Spleen (tissue), 11 donors: ENCODE measurements at regions not wholly inside any gene's neighbourhood (a gene's known extent, or its start where the extent isn't known, plus 50 kb on each side); places are given as distances from the start of the nearest gene placed in this dataset.

Source experiments
- DNase-seq: peaks from one replicate; pipeline ENCODE4 v3.0.0-alpha.2; 2020
- H3K27ac ChIP-seq, 8 donors: fragments of 200-600 bp; sonication (generic) in 7 of 8; 1 replicate in 4 of 8; 2 replicates in 4 of 8; pipeline versions ENCODE4 v1.5.0 to v1.8.0; 2016 to 2021; ENCODE audit warnings: inconsistent platforms in 4 of 8, mild to moderate bottlenecking in 4 of 8, moderate library complexity in 1 of 8
- H3K27me3 ChIP-seq, 7 donors: fragments of 200-600 bp; sonication (generic) in 6 of 7; replicated peaks in 1 of 7; 1 replicate in 4 of 7; 2 replicates in 3 of 7; pipeline versions ENCODE4 v1.5.0 to v1.8.0; 2016 to 2021; ENCODE audit warnings: inconsistent platforms in 3 of 7, mild to moderate bottlenecking in 1 of 7
- H3K36me3 ChIP-seq, 6 donors: fragments of 200-600 bp; sonication (generic) in 5 of 6; 1 replicate in 4 of 6; 2 replicates in 2 of 6; pipeline versions ENCODE4 v1.5.0 to v1.8.0; 2016 to 2021; ENCODE audit warnings: inconsistent platforms in 2 of 6
- H3K4me1 ChIP-seq, 6 donors: fragments of 200-600 bp; sonication (generic) in 5 of 6; 1 replicate in 3 of 6; 2 replicates in 3 of 6; pipeline versions ENCODE4 v1.5.0 to v1.8.0; 2016 to 2021; ENCODE audit warnings: inconsistent platforms in 3 of 6
- H3K4me3 ChIP-seq, 8 donors: fragments of 200-600 bp; sonication (generic) in 7 of 8; 1 replicate in 4 of 8; 2 replicates in 4 of 8; pipeline versions ENCODE4 v1.5.0 to v1.8.0; 2016 to 2021; ENCODE audit warnings: inconsistent platforms in 4 of 8, mild to moderate bottlenecking in 4 of 8, moderate library complexity in 2 of 8
- H3K9me3 ChIP-seq, 8 donors: fragments of 200-600 bp; sonication (generic) in 7 of 8; 1 replicate in 4 of 8; 2 replicates in 4 of 8; pipeline versions ENCODE4 v1.5.0 to v1.8.0; 2016 to 2021; ENCODE audit warnings: inconsistent platforms in 4 of 8
- POLR2A ChIP-seq, 3 donors: fragments of 450-650 bp; IDR thresholded peaks; one replicate each; pipeline ENCODE4 v1.5.1; 2017; ENCODE audit warnings: antibody characterized with exemption in 3 of 3, mild to moderate bottlenecking in 1 of 3
- POLR2AphosphoS5 ChIP-seq, 3 donors: sonication (generic); formaldehyde crosslinking; IDR thresholded peaks; one replicate each; pipeline ENCODE4 v1.5.1; 2017; ENCODE audit warnings: antibody characterized with exemption in 3 of 3
- WGBS, 5 donors: extraction: QIAGEN DNeasy Blood & Tissue Kit in 3 of 5; methylation state at CpG; one replicate each; pipeline versions ENCODE4 v1.1.5 to v1.1.7; 2013 to 2018; 5-methylcytosine and 5-hydroxymethylcytosine counted together
- intact Hi-C: fragments of 100-400 bp; cut with DNase I; formaldehyde crosslinking; loops from one replicate; pipeline ENCODE4 v1.15.0; 2023; ENCODE audit warnings: low total_unique reads
- TF ChIP-seq, protein P1 (sequence below), 11 experiments: fragments of 200-600 bp in 7 of 11; fragments of 450-650 bp in 4 of 11; sonication (generic) in 4 of 11; IDR thresholded peaks in 8 of 11; conservative IDR thresholded peaks in 3 of 11; 1 replicate in 7 of 11; 2 replicates in 4 of 11; pipeline versions ENCODE4 v1.4.0 to v1.8.0; 2016 to 2021; ENCODE audit warnings: antibody characterized with exemption in 11 of 11, inconsistent platforms in 4 of 11, mild to moderate bottlenecking in 1 of 11
- donor health status: healthy with polysubstance abuse.
- donor health status: DM: no; HTN: no; CAD: no; lungs with moderate emphysema.
- donor health status: DM: no; HTN: no; CAD: no.
- donor health status: Bipolar disorder and iron deficiency.
- donor health status: healthy.
- donor health status: DM: no; HTN: no; CAD: no.
- donor health status: DM: yes; HTN: yes; CAD: no.

DNA sequence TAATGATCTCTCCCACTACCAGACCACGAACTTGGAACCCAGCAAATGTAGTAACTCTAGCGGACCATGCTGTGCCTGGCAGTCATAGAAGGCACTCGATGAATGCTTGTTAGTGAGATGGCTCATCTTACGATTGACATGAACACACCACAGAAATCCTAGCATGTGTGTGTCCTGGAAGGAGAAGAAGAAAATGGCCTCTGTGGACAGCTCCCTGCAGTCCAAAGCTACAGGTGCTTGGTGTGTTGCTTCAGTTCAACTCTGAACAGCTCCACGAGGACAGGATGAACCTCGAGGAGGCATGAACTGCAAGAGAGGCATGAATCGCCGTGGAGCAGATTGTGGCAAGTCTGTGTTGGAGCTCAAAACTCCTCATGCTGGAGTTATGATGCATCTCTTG is 93.5 kb downstream of the KLF6 start:
- WGBS, 5 donors, result 86 to 94% (median 89%) methylated on average over 8 of the region's 8 CpGs
- no peak for DNase-seq
- Histone ChIP-seq H3K4me3 (no peak overlapping the region), H3K27me3 (no peaks in the 10 kb centered on the region), H3K36me3 (no peaks in the 10 kb centered on the region), H3K4me1 (no peaks in the 10 kb centered on the region), H3K27ac (no peak overlapping the region), H3K9me3 (no peaks in the 10 kb centered on the region)
- intact Hi-C loops, result no loop called here
- no peak for TF ChIP-seq POLR2AphosphoS5 (IDR thresholded peaks at IDR 0.05)
- TF ChIP-seq POLR2A (IDR thresholded peaks at IDR 0.05), result no peak
- TF ChIP-seq, protein P1, sequence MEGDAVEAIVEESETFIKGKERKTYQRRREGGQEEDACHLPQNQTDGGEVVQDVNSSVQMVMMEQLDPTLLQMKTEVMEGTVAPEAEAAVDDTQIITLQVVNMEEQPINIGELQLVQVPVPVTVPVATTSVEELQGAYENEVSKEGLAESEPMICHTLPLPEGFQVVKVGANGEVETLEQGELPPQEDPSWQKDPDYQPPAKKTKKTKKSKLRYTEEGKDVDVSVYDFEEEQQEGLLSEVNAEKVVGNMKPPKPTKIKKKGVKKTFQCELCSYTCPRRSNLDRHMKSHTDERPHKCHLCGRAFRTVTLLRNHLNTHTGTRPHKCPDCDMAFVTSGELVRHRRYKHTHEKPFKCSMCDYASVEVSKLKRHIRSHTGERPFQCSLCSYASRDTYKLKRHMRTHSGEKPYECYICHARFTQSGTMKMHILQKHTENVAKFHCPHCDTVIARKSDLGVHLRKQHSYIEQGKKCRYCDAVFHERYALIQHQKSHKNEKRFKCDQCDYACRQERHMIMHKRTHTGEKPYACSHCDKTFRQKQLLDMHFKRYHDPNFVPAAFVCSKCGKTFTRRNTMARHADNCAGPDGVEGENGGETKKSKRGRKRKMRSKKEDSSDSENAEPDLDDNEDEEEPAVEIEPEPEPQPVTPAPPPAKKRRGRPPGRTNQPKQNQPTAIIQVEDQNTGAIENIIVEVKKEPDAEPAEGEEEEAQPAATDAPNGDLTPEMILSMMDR (IDR thresholded peaks at IDR 0.05 in 8 of 11, conservative IDR thresholded peaks at IDR 0.05 in 3 of 11), result no peak

DNA sequence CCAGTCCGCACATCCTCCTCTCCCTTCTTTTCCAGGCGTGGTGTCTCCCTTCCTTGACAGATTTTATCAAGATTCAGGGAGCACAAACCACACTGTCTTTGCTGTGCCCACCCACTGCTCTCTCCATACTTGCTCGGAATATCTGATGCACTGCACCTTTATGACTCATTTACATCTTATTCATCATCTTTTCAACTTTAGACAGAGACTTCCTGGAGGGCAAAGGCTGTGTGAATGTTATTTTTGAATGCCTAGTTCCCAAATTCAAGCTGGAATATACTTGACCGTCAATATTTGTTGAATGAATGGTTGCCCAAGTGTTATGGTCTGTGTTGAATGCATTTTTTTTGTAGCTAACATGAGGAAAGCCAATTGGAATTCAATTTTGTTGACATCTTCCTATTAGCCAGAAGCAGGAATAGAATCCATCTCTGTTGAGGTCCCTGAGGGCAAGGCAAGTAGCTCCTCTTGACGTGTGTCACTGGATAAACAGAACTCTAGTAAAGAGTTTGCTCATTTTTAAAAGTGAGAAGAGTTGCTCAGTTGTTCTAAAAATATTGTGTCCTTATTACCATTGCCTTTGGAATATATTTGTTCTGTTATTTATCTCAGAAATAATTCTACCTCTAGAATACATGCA is 95.0 kb downstream of the KLF6 start:
- H3K4me3 ChIP-seq, result no peak overlapping the region
- no peaks in the 10 kb centered on the region for H3K4me1 ChIP-seq
- H3K36me3 ChIP-seq, result no peaks in the 10 kb centered on the region
- 67 to 80% (median 75%) methylated on average over 5 of the region's 5 CpGs for WGBS, 5 donors
- intact Hi-C loops, result no loop called here
- no peaks in the 10 kb centered on the region for H3K9me3 ChIP-seq
- H3K27ac ChIP-seq, result no peak overlapping the region
- no peak for DNase-seq
- no peaks in the 10 kb centered on the region for H3K27me3 ChIP-seq
- TF ChIP-seq POLR2A (IDR thresholded peaks at IDR 0.05) (no peak), POLR2AphosphoS5 (IDR thresholded peaks at IDR 0.05) (no peak)
- TF ChIP-seq, protein P1 (IDR thresholded peaks at IDR 0.05 in 8 of 11, conservative IDR thresholded peaks at IDR 0.05 in 3 of 11), result no peak

DNA sequence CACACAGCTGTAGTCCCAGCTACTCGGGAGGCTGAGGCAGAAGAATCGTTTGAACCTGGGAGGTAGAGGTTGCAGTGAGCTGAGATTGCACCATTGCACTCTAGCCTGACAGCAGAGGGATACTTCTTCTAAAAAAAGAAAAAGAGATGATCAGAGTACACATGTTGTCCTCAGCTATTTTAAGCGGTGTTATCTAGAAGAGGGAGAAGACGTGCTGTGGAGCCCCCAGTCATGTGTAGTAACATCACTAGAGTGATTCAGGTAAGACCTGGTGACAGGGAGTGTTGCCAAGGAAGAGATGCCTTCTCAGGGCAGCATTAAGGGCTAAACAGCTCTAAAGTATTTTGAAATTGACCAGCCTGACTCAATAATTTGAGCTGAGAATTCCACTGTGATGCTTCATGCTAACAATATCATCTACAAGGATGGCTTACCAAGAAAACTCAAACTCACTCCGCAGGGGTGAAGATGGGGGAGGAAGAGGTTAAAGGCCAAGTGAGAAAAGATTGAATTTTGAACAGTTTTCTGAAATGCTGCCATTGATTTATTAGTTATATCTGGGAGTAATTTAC is 97.4 kb downstream of the KLF6 start:
- intact Hi-C loops, result no loop called here
- H3K27me3 ChIP-seq, result no peaks in the 10 kb centered on the region

DNA sequence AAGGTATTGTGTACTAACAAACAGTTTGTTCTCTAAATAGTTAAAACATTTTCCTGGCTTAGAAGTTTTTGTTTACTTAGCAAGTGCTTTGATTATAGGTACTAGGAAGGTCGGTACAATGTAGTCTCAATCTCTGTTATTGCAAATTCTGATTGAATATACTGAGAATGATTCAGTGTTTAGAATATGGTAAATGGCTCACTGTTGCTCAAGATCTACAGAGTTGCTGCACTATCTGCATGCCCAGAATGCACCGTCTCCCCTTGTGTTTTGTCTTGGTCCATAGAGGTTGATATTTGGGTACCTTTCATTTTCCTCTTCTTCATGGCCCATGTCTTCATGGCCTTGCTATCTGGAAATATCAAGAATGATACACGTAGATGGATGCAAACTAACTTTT is 99.6 kb downstream of the KLF6 start:
- Histone ChIP-seq H3K27ac (no peak overlapping the region), H3K4me1 (no peaks in the 10 kb centered on the region), H3K9me3 (no peaks in the 10 kb centered on the region), H3K36me3 (no peaks in the 10 kb centered on the region), H3K27me3 (no peaks in the 10 kb centered on the region), H3K4me3 (no peak overlapping the region)
- intact Hi-C loops, result no loop called here
- WGBS, 5 donors, result 82 to 90% (median 86%) methylated on average over 3 of the region's 3 CpGs
- no peak for DNase-seq
- TF ChIP-seq, protein P1 (IDR thresholded peaks at IDR 0.05 in 8 of 11, conservative IDR thresholded peaks at IDR 0.05 in 3 of 11), result no peak

More for the DNA sequence above, 97.4 kb downstream of the KLF6 start:
- Histone ChIP-seq H3K4me1 (no peaks in the 10 kb centered on the region), H3K36me3 (no peaks in the 10 kb centered on the region), H3K9me3 (no peaks in the 10 kb centered on the region), H3K27ac (no peak overlapping the region), H3K4me3 (no peak overlapping the region)
- TF ChIP-seq POLR2AphosphoS5 (IDR thresholded peaks at IDR 0.05), result no peak
- TF ChIP-seq POLR2A (IDR thresholded peaks at IDR 0.05), result no peak
- TF ChIP-seq, protein P1 (IDR thresholded peaks at IDR 0.05 in 8 of 11, conservative IDR thresholded peaks at IDR 0.05 in 3 of 11), result no peak
- DNase-seq, result no peak
- 84 to 97% (median 91%) methylated on average over 5 of the region's 5 CpGs for WGBS, 5 donors
